Progenitor cell of endocrine pancreas (in vitro differentiated cells): ENCODE measurements at regions not wholly inside any gene's neighbourhood (a gene's known extent, or its start where the extent isn't known, plus 50 kb on each side); places are given as distances from the start of the nearest gene placed in this dataset.

Source experiments
- DNase-seq: peaks from one replicate; pipeline ENCODE4 v3.0.0; 2021; ENCODE audit warnings: low spot score; ENCODE audit not compliant: unreplicated experiment
- H3K27ac Mint-ChIP-seq: 2 replicates; pipeline ENCODE4 v1.8.0; 2021; ENCODE audit warnings: mild to moderate bottlenecking, moderate library complexity, mixed read lengths
- H3K27me3 Mint-ChIP-seq: 2 replicates; pipeline ENCODE4 v1.8.0; 2021; ENCODE audit warnings: mixed read lengths
- H3K36me3 Mint-ChIP-seq: 2 replicates; pipeline ENCODE4 v1.8.0; 2022; ENCODE audit warnings: mixed read lengths; ENCODE audit not compliant: insufficient read depth
- H3K4me1 Mint-ChIP-seq: 2 replicates; pipeline ENCODE4 v1.8.0; 2021; ENCODE audit warnings: low read depth, mixed read lengths
- H3K4me3 Mint-ChIP-seq: 2 replicates; pipeline ENCODE4 v1.8.0; 2021; ENCODE audit warnings: low read depth, mild to moderate bottlenecking, moderate library complexity, mixed read lengths
- H3K9me3 Mint-ChIP-seq: 2 replicates; pipeline ENCODE4 v1.8.0; 2021; ENCODE audit warnings: low read depth, mixed read lengths
- TF ChIP-seq, protein P1 (sequence below): fragments of 200-600 bp; sonication (generic); IDR thresholded peaks from one replicate; pipeline ENCODE4 v1.5.0; 2021; ENCODE audit warnings: antibody characterized with exemption, mild to moderate bottlenecking; ENCODE audit not compliant: unreplicated experiment

DNA sequence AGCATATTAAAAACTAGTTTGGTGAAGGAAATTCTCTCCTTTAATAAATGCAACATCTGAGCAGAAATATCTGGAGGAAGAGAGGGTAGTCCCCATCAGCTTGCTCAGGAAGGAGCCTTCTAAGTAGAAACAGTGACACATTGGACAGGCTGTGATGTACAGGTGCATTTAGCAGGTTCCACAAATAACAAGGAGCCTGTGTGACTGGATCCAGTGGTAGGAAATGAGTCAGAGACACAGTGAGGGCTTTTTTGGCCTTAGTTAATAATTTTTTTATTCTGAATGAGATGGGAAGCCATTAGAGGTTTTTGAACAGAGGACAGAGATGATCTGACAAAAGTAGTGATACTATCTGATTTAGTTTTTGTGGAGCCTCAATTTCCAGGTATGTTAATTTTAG, 738.9 kb upstream of the PTBP2 start:
- Mint-ChIP-seq H3K36me3 (no peaks in the 10 kb centered on the region), H3K9me3 (no peaks in the 10 kb centered on the region), H3K27ac (no peak overlapping the region), H3K27me3 (no peaks in the 10 kb centered on the region), H3K4me1 (peaks cover 1% of the 10 kb centered on the region), H3K4me3 (no peak overlapping the region)
- no peak for DNase-seq
- TF ChIP-seq, protein P1, sequence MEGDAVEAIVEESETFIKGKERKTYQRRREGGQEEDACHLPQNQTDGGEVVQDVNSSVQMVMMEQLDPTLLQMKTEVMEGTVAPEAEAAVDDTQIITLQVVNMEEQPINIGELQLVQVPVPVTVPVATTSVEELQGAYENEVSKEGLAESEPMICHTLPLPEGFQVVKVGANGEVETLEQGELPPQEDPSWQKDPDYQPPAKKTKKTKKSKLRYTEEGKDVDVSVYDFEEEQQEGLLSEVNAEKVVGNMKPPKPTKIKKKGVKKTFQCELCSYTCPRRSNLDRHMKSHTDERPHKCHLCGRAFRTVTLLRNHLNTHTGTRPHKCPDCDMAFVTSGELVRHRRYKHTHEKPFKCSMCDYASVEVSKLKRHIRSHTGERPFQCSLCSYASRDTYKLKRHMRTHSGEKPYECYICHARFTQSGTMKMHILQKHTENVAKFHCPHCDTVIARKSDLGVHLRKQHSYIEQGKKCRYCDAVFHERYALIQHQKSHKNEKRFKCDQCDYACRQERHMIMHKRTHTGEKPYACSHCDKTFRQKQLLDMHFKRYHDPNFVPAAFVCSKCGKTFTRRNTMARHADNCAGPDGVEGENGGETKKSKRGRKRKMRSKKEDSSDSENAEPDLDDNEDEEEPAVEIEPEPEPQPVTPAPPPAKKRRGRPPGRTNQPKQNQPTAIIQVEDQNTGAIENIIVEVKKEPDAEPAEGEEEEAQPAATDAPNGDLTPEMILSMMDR = no peak

DNA sequence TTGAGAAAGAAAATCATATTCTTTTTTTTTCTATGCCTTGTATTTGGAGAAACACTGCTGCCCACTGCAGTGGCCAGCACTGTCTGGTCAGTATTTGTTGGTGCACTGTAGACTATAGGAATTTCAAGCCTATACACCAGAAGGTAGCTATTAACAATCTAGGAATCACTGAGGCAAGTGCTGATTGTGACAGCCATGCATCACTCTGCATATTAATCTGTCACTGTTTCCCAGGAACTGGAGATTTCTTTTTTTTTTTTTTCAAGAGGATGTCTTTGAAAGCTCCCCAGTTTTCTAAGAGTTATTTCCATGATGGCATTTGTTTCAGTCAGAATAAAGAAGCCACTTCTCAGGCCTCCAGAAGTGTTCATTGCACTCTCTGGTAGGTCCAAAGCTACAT, 737.8 kb upstream of the PTBP2 start:
- H3K4me1 Mint-ChIP-seq = no peaks in the 10 kb centered on the region
- H3K4me3 Mint-ChIP-seq = no peak overlapping the region
- H3K36me3 Mint-ChIP-seq = no peaks in the 10 kb centered on the region
- TF ChIP-seq, protein P1 = no peak
- H3K27ac Mint-ChIP-seq = no peak overlapping the region
- no peaks in the 10 kb centered on the region for H3K9me3 Mint-ChIP-seq
- DNase-seq = no peak
- H3K27me3 Mint-ChIP-seq = no peaks in the 10 kb centered on the region

DNA sequence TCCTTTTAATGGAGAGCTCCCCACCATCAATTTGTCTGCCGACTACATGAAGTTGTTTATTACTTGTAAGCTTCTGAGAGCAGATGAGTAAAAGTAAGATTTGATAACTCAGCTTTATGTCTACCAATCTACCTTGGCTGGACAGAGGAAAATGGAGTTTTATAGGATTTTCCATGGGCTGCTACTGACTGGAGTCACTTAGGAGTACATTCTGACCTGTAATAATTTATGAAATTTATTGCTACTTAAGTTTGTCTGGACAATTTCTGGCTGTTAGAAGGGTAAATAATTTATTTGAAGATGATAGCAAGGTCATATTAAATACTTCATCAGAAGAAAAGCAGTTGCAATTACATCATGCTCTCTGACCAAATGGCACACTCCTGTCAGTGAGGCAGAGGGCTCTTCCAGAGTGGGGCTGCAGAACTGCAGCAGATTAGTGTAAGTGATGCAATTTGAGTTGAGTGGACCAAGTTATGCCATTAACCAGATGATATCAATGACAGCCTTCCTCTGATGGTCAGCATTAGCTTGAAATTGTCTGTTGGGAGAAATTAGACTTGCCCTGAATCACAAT, 736.7 kb upstream of the PTBP2 start:
- no peaks in the 10 kb centered on the region for H3K36me3 Mint-ChIP-seq
- no peak overlapping the region for H3K4me3 Mint-ChIP-seq
- TF ChIP-seq, protein P1 = no peak
- H3K27ac Mint-ChIP-seq = no peak overlapping the region
- no peaks in the 10 kb centered on the region for H3K27me3 Mint-ChIP-seq
- no peaks in the 10 kb centered on the region for H3K4me1 Mint-ChIP-seq
- DNase-seq = no peak
- no peaks in the 10 kb centered on the region for H3K9me3 Mint-ChIP-seq

DNA sequence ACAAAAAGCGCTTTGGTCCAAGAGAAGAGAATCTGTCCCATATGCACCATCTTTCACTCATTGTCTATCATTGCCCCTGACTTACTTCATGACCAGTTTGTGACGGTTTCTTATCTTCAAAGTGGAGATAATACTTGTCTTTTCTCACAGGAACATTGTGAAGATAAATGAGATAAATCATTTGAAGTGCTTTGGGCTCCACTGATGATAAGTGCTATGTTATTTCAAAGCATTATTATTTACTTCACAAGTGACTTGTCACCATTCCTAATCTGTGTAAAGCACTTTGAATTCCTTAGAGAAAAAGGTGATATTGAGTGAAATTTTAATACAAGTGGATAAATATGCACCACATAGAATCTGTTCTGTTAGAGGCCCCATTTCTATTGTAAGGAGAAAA, 731.6 kb upstream of the PTBP2 start:
- no peak overlapping the region for H3K4me3 Mint-ChIP-seq
- H3K4me1 Mint-ChIP-seq = no peaks in the 10 kb centered on the region
- no peaks in the 10 kb centered on the region for H3K27me3 Mint-ChIP-seq
- no peak for DNase-seq
- no peaks in the 10 kb centered on the region for H3K9me3 Mint-ChIP-seq
- H3K36me3 Mint-ChIP-seq = no peaks in the 10 kb centered on the region
- TF ChIP-seq, protein P1 = no peak
- no peak overlapping the region for H3K27ac Mint-ChIP-seq

DNA sequence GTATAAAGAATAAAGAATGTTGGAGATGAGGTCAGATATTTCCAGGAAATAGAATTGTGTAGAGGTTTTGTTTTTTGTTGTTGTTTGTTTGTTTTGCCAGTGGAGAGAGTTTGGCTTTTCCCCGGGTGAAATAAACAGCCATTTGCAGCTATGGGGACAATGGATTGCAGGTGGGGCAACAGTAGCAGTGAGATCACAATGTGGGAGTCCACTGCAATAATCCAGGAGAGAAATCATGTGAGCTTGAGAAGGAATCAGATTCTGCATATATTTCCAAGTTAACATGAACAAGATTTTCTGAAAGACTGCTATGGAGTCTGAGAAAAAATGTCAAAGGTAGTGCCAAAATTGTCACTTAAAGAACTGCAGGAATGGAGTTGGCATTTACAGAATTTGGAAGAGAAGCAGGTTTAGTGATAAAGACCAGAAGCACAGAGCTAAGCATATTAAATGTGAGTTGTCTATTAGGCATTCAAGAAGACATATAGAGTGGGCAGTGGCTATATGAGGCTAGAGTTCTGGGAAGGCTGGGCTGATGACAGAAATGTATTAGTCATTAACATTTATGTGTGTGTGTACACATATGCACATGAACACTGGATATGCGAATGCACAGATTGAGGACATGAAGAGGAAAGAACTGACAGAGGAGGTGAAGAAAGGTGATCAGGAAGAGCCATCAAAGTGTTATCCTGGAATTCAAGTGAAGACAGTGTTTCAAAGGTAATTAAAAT, 729.6 kb upstream of the PTBP2 start:
- TF ChIP-seq, protein P1 = no peak
- no peak overlapping the region for H3K27ac Mint-ChIP-seq
- H3K36me3 Mint-ChIP-seq = no peaks in the 10 kb centered on the region
- no peak overlapping the region for H3K4me3 Mint-ChIP-seq
- H3K27me3 Mint-ChIP-seq = no peaks in the 10 kb centered on the region
- no peak for DNase-seq
- H3K9me3 Mint-ChIP-seq = no peaks in the 10 kb centered on the region
- H3K4me1 Mint-ChIP-seq = no peaks in the 10 kb centered on the region
